ENCODE measurements at regions not wholly inside any gene's neighbourhood (a gene's known extent, or its start where the extent isn't known, plus 50 kb on each side); places are given as distances from the start of the nearest gene placed in this dataset.

DNA sequence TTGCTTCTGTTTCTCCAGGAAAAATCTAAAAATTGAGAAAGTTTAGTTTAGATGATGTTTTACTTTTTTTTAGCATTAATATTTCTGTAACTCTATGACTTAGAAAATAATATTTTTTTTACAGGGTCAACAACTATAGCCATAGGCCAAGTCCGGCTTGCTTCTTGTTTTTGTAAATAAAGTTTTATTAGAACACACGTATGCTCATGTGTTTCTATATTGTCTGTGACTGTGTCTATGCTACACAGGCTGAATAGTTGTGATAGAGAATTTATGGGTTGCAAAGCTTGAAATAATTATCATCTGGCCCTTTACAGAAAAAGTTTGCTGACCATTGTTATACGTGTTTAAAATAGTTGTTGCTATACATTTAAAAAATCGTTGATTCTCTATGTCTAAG is 399.2 kb downstream of the EPM2A start:
- TF ChIP-seq, protein P1, sequence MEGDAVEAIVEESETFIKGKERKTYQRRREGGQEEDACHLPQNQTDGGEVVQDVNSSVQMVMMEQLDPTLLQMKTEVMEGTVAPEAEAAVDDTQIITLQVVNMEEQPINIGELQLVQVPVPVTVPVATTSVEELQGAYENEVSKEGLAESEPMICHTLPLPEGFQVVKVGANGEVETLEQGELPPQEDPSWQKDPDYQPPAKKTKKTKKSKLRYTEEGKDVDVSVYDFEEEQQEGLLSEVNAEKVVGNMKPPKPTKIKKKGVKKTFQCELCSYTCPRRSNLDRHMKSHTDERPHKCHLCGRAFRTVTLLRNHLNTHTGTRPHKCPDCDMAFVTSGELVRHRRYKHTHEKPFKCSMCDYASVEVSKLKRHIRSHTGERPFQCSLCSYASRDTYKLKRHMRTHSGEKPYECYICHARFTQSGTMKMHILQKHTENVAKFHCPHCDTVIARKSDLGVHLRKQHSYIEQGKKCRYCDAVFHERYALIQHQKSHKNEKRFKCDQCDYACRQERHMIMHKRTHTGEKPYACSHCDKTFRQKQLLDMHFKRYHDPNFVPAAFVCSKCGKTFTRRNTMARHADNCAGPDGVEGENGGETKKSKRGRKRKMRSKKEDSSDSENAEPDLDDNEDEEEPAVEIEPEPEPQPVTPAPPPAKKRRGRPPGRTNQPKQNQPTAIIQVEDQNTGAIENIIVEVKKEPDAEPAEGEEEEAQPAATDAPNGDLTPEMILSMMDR (IDR thresholded peaks at IDR 0.05), result no peak
- TF ChIP-seq POLR2A (IDR thresholded peaks at IDR 0.05), result no peak

All from suprapubic skin (tissue), 3 donors.